Kidney epithelial cell (primary cell): ENCODE measurements at regions not wholly inside any gene's neighbourhood (a gene's known extent, or its start where the extent isn't known, plus 50 kb on each side); places are given as distances from the start of the nearest gene placed in this dataset.

Experiments
- DNase-seq: peaks from one replicate; pipeline ENCODE4 v3.0.0-alpha.2; 2010; ENCODE audit warnings: low read depth
- H3K27me3 ChIP-seq: 2 replicates; pipeline ENCODE4 v1.6.0; 2011; ENCODE audit warnings: low read length; ENCODE audit not compliant: control insufficient read depth, insufficient read depth
- H3K36me3 ChIP-seq: 2 replicates; pipeline ENCODE4 v1.5.1; 2011; ENCODE audit warnings: low read length; ENCODE audit not compliant: control insufficient read depth, insufficient read depth
- H3K4me3 ChIP-seq: 2 replicates; pipeline ENCODE4 v1.5.1; 2011; ENCODE audit warnings: low read depth, mild to moderate bottlenecking, control low read depth, low read length
- TF ChIP-seq, protein P1 (sequence below): IDR thresholded peaks from 2 replicates; pipeline ENCODE4 v1.5.1; 2011; ENCODE audit warnings: mild to moderate bottlenecking, moderate library complexity, low read length, control low read depth, inconsistent platforms; ENCODE audit not compliant: insufficient read depth, poor library complexity, severe bottlenecking

DNA sequence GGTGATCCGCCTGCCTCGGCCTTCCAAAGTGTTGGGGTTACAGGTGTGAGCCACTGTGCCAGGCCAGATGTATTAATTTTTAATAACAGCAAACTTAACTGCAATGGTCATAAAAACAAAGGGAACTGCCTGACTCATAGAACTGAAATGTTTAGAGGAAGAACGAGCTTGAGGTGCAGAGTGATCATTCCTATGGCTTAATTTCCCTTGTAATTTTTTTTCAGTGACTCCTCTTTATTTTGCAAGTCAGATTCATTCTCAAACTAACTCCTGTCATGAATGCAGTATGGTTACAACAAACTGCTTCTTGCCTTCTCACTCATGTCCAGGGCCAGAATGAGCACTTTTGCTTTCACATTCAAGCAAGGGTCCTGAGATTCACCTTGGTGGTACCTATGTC lies 231.3 kb downstream of the HAPSTR1 start:
- TF ChIP-seq, protein P1, sequence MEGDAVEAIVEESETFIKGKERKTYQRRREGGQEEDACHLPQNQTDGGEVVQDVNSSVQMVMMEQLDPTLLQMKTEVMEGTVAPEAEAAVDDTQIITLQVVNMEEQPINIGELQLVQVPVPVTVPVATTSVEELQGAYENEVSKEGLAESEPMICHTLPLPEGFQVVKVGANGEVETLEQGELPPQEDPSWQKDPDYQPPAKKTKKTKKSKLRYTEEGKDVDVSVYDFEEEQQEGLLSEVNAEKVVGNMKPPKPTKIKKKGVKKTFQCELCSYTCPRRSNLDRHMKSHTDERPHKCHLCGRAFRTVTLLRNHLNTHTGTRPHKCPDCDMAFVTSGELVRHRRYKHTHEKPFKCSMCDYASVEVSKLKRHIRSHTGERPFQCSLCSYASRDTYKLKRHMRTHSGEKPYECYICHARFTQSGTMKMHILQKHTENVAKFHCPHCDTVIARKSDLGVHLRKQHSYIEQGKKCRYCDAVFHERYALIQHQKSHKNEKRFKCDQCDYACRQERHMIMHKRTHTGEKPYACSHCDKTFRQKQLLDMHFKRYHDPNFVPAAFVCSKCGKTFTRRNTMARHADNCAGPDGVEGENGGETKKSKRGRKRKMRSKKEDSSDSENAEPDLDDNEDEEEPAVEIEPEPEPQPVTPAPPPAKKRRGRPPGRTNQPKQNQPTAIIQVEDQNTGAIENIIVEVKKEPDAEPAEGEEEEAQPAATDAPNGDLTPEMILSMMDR = no peak
- DNase-seq = no peak
- no peak overlapping the region for H3K4me3 ChIP-seq
- H3K27me3 ChIP-seq = no peaks in the 10 kb centered on the region
- H3K36me3 ChIP-seq = no peaks in the 10 kb centered on the region

DNA sequence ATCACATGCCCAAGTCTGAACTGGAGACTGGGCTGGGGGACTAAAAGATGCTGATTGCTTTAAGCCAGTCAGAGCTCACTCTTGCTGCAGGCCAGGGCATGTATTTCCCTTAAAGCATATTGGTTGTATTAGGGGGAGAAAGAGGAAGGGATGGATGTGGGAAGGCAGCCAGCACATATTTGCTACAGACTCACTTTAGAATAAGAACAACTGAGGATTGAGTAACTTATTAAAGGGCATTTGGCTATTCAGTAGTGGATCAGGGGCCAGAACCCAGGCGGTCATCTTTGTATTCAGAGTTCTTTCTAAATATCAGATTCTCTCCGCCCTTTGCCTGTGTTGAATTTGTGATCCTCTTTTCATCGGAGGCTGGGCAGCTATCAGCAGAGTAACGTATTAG lies 231.7 kb downstream of the HAPSTR1 start:
- Histone ChIP-seq H3K4me3 (no peak overlapping the region), H3K36me3 (no peaks in the 10 kb centered on the region), H3K27me3 (no peaks in the 10 kb centered on the region)
- no peak for DNase-seq
- TF ChIP-seq, protein P1 = no peak

DNA sequence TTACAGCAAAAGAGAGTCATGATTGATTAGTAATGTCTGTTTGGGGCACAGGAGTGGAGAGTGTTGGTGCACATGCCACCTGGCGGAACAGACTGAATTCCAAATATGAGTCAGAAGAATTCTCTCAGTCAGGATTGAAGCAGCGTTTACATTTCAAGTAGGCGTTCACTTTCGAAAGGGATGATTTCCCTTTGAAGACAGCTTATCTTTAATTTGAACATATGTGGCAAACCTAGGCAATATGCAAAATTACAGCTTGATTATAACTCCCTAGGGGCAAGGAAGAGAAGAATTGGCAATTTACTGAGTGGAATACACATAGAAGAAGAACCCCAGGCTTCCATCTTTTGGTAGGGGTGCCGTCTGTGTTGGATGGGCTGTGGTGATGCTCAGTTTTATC lies 235.8 kb downstream of the HAPSTR1 start:
- no peaks in the 10 kb centered on the region for H3K36me3 ChIP-seq
- TF ChIP-seq, protein P1 = no peak
- no peak for DNase-seq
- no peaks in the 10 kb centered on the region for H3K27me3 ChIP-seq
- H3K4me3 ChIP-seq = no peak overlapping the region

DNA sequence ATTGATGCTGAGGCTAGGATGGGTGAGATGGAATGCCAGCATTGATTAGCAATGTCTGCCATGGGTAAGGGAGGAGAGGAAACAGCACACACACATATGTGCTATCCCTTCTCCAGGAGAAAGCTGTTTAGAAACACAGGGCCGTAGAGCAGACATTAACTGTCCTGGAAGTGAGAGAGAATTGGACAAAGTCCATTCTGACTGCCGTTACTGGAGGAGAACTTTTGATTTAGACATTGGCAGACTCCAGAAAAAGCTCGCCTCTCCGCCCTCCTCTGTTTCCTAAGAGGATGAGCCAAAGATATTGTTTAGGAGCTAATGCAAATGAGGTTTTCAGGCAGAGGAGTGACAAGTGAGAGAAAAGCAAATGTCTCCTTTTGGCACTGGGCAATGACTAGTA lies 237.0 kb downstream of the HAPSTR1 start:
- no peak for DNase-seq
- Histone ChIP-seq H3K36me3 (no peaks in the 10 kb centered on the region), H3K4me3 (no peak overlapping the region), H3K27me3 (no peaks in the 10 kb centered on the region)
- TF ChIP-seq, protein P1 = no peak

DNA sequence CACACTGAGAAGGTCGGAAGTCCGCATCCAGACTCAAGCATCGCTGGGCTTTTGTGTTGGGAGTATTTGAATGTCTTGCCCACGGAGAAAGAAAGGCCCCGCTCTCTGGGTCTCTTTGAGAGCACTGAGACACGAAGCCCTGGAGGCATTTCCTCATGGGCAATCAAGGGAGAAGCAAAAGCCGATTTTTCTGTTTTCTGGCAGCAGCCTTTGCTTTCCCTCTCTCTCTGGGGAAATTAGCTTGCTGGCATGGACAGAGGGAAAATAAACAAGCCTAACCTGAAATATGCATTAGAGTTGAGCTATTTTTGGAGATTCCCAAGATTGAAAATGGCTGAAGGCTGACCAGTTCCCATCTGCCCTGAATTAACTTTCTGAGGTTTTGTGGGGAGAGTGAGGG lies 238.7 kb downstream of the HAPSTR1 start:
- Histone ChIP-seq H3K27me3 (no peaks in the 10 kb centered on the region), H3K36me3 (no peaks in the 10 kb centered on the region), H3K4me3 (no peak overlapping the region)
- TF ChIP-seq, protein P1 = no peak
- no peak for DNase-seq

DNA sequence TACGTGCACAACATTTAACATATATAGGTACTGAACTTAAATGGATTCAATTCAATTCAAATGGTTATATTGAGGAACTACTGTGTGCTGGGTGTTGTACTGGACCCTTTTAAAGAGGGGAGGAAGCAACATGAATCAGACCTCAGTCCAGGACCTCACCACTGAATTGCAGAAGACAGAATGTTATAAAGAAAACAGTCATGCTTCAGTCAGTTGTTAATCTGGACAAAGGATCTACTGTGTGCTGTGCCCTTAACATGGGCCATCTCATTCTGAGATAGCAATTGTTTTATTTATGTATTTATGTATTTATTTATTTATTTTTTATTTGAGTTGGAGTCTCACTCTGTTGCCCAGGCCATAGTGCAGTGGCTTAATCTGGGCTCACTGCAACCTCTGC lies 240.1 kb downstream of the HAPSTR1 start:
- H3K36me3 ChIP-seq = no peaks in the 10 kb centered on the region
- no peak for DNase-seq
- TF ChIP-seq, protein P1 = no peak

More for the DNA sequence above, 240.1 kb downstream of the HAPSTR1 start:
- Histone ChIP-seq H3K4me3 (no peak overlapping the region), H3K27me3 (no peaks in the 10 kb centered on the region)
